IMR-90 (cell line): ENCODE measurements at regions not wholly inside any gene's neighbourhood (a gene's known extent, or its start where the extent isn't known, plus 50 kb on each side); places are given as distances from the start of the nearest gene placed in this dataset.

Experiments used
- ATAC-seq: fragments of 200-7000 bp; cut with Tn5 transposase; 2 replicates; pipeline ENCODE4 v1.9.1; 2020; ENCODE audit warnings: low read depth, mild to moderate bottlenecking, moderate library complexity
- BruUV-seq: library from RNA; stranded (reverse); fragments of 400-500 nt; replicated peaks from 2 replicates; lab custom pipeline; 2021; lab: Mats Ljungman, UMichigan
- CTCF ChIA-PET: fragments of 300-600 bp; formaldehyde crosslinking; extraction: SDS; loops from one replicate; lab custom pipeline; 2021; ENCODE audit warnings: antibody characterized with exemption; lab: Yijun Ruan, JAX
- POLR2A ChIA-PET: fragments of 300-600 bp; sonication (Branson Sonifier 250); formaldehyde crosslinking; loops from one replicate; lab custom pipeline; 2022; ENCODE audit warnings: antibody characterized with exemption; ENCODE audit not compliant: unreplicated experiment; lab: Charles Lee
- DNase-seq: peaks from one replicate; pipeline ENCODE4 v3.0.0; 2013
- H2AFZ ChIP-seq: replicated peaks from 2 replicates; pipeline ENCODE3; 2013; ENCODE audit warnings: low read length, mild to moderate bottlenecking; ENCODE audit not compliant: poor library complexity
- H2AK5ac ChIP-seq: 2 replicates; pipeline ENCODE4 v1.6.1; 2013; ENCODE audit warnings: low read depth, low read length, inconsistent platforms
- H2AK9ac ChIP-seq: replicated peaks from 2 replicates; pipeline ENCODE3; 2013; ENCODE audit warnings: mild to moderate bottlenecking, low read depth, low read length, moderate library complexity; ENCODE audit not compliant: poor library complexity
- H2BK120ac ChIP-seq: 2 replicates; pipeline ENCODE4 v1.6.1; 2013; ENCODE audit warnings: low read depth, low read length, inconsistent platforms
- H2BK15ac ChIP-seq: 3 replicates; pipeline ENCODE4 v1.6.1; 2013; ENCODE audit warnings: low read depth, low read length, inconsistent platforms
- H2BK20ac ChIP-seq: 2 replicates; pipeline ENCODE4 v1.6.1; 2013; ENCODE audit warnings: low read depth, mild to moderate bottlenecking, inconsistent platforms, low read length, moderate library complexity
- H2BK5ac ChIP-seq: 2 replicates; pipeline ENCODE4 v1.6.1; 2013; ENCODE audit warnings: mild to moderate bottlenecking, low read depth, low read length, inconsistent platforms; ENCODE audit not compliant: poor library complexity, severe bottlenecking
- H3K14ac ChIP-seq: replicated peaks from 2 replicates; pipeline ENCODE4 v1.6.1; 2013; ENCODE audit warnings: low read depth, low read length, inconsistent platforms
- H3K18ac ChIP-seq: 2 replicates; pipeline ENCODE4 v1.6.1; 2013; ENCODE audit warnings: low read depth, low read length, control low read depth
- H3K23ac ChIP-seq: 2 replicates; pipeline ENCODE4 v1.6.1; 2013; ENCODE audit warnings: low read depth, low read length, inconsistent platforms
- H3K27ac ChIP-seq: 2 replicates; pipeline ENCODE4 v1.5.1; 2013; ENCODE audit warnings: mild to moderate bottlenecking, control low read depth, low read length; ENCODE audit not compliant: insufficient read depth
- H3K27me3 ChIP-seq: 2 replicates; pipeline ENCODE4 v1.6.1; 2013; ENCODE audit warnings: low read length; ENCODE audit not compliant: control insufficient read depth, insufficient read depth
- H3K36me3 ChIP-seq: 2 replicates; pipeline ENCODE4 v1.6.1; 2013; ENCODE audit warnings: low read length, mixed read lengths; ENCODE audit not compliant: control insufficient read depth, insufficient read depth
- H3K4ac ChIP-seq: 2 replicates; pipeline ENCODE4 v1.6.1; 2013; ENCODE audit warnings: low read depth, low read length, inconsistent platforms
- H3K4me1 ChIP-seq: 2 replicates; pipeline ENCODE4 v1.6.1; 2013; ENCODE audit warnings: low read length, mixed read lengths; ENCODE audit not compliant: control insufficient read depth, insufficient read depth
- H3K4me2 ChIP-seq: 2 replicates; pipeline ENCODE4 v1.6.1; 2013; ENCODE audit warnings: low read depth, mild to moderate bottlenecking, control low read depth, low read length, moderate library complexity
- H3K4me3 ChIP-seq: 2 replicates; pipeline ENCODE4 v1.5.1; 2013; ENCODE audit warnings: low read depth, mild to moderate bottlenecking, control low read depth, low read length, moderate library complexity; ENCODE audit not compliant: insufficient read depth
- H3K56ac ChIP-seq: 2 replicates; pipeline ENCODE4 v1.6.1; 2013; ENCODE audit warnings: low read length, inconsistent platforms; ENCODE audit not compliant: insufficient read depth; ENCODE audit errors: extremely low read depth
- H3K79me1 ChIP-seq, 2 experiments: 2 replicates each; pipeline ENCODE4 v1.6.1; 2013; ENCODE audit warnings: low read length in 2 of 2, inconsistent platforms in 1 of 2, low read depth in 1 of 2
- H3K9ac ChIP-seq: 2 replicates; pipeline ENCODE4 v1.6.1; 2013; ENCODE audit warnings: low read depth, low read length, control low read depth
- H3K9me1 ChIP-seq: 2 replicates; pipeline ENCODE4 v1.6.1; 2013; ENCODE audit warnings: low read length, inconsistent platforms; ENCODE audit not compliant: insufficient read depth
- H3K9me3 ChIP-seq: 2 replicates; pipeline ENCODE4 v1.6.1; 2013; ENCODE audit warnings: low read length; ENCODE audit not compliant: control insufficient read depth, insufficient read depth
- H4K20me1 ChIP-seq: 2 replicates; pipeline ENCODE4 v1.6.1; 2013; ENCODE audit warnings: low read length, inconsistent platforms; ENCODE audit not compliant: insufficient read depth
- H4K5ac ChIP-seq: 2 replicates; pipeline ENCODE4 v1.6.1; 2013; ENCODE audit warnings: mild to moderate bottlenecking, low read depth, low read length, control low read depth
- H4K8ac ChIP-seq, 2 experiments: 2 replicates each; pipeline ENCODE4 v1.6.1; 2013; ENCODE audit warnings: low read depth in 2 of 2, low read length in 2 of 2, control low read depth in 1 of 2, inconsistent platforms in 1 of 2
- H4K91ac ChIP-seq: 2 replicates; pipeline ENCODE4 v1.6.1; 2013; ENCODE audit warnings: low read depth, low read length, inconsistent platforms; ENCODE audit not compliant: insufficient read depth
- BHLHE40 ChIP-seq: fragments of 150-350 bp; IDR thresholded peaks from 2 replicates; pipeline ENCODE4 v1.6.1; 2016; ENCODE audit warnings: mild to moderate bottlenecking, low read depth, low read length
- NFE2L2 ChIP-seq: fragments of 150-350 bp; IDR thresholded peaks from 2 replicates; pipeline ENCODE4 v1.6.1; 2016; ENCODE audit warnings: low read depth, mild to moderate bottlenecking, low read length
- RAD21 ChIP-seq: IDR thresholded peaks from 2 replicates; pipeline ENCODE4 v1.6.1; 2012; ENCODE audit warnings: low read length, improper control_type of control experiment
- SMC3 ChIP-seq: fragments of 150-350 bp; IDR thresholded peaks from 2 replicates; pipeline ENCODE4 v1.6.1; 2016; ENCODE audit warnings: low read depth, mild to moderate bottlenecking, antibody characterized with exemption, low read length, moderate library complexity
- WGBS, 2 experiments: methylation state at CpG; one replicate each; pipeline versions ENCODE4 v1.1.5 to v1.1.7; 2013; ENCODE audit warnings: missing lambda C conversion rate in 2 of 2; ENCODE audit not compliant: insufficient read length in 1 of 2; ENCODE audit errors: extremely low coverage in 2 of 2; 5-methylcytosine and 5-hydroxymethylcytosine counted together
- dilution Hi-C: fragments of 300-500 bp; cut with HindIII; formaldehyde crosslinking; loops from one replicate; pipeline ENCODE4 v1.14.3; 2018; ENCODE audit warnings: low sequenced_read_pairs; ENCODE audit not compliant: unreplicated experiment
- in situ Hi-C: fragments of 300-500 bp; cut with MboI; formaldehyde crosslinking; loops from 3 replicates; pipeline ENCODE4 v1.14.3; 2019; ENCODE audit warnings: low sequenced_read_pairs, inconsistent platforms, mixed read lengths
- intact Hi-C: fragments of 100-400 bp; cut with micrococcal nuclease; formaldehyde crosslinking; loops from 2 replicates; pipeline ENCODE4 v1.10.0; 2022
- TF ChIP-seq, protein P1 (sequence below): fragments of 150-350 bp; IDR thresholded peaks from 2 replicates; pipeline ENCODE4 v1.6.1; 2017; ENCODE audit warnings: mild to moderate bottlenecking, antibody characterized with exemption, low read length, low read depth

DNA sequence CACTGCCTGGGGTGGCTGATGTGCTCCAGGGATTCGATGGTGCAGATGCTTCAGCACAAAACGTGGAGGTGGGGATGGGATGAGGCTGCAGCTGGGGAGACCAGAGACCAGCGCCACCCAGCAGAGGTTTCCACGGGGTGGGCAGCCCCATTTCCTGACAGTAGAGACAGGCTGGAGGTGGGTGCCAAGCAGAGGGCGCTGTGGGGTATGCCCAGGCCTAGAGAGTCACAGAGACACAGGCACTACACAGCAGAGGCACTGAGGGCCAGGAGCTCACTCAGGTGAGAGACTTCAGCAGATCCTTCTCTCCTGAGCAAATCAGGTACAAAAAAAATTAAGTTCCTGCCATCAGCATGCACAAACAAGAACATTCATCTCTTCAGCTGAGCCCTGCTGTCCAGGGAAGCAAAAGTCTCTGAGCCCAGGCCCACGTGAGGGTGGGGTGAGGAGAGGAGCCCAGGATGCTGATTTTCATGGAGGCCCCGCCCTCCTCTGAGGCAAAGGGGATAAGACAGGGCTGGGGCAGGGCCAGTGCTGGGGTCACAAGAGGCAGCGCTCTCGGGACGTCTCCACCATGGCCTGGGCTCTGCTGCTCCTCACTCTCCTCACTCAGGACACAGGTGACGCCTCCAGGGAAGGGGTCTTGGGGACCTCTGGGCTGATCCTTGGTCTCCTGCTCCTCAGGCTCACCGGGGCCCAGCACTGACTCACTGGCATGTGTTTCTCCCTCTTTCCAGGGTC, 53.1 kb downstream of the GGTLC2 start:
- TF ChIP-seq, protein P1, sequence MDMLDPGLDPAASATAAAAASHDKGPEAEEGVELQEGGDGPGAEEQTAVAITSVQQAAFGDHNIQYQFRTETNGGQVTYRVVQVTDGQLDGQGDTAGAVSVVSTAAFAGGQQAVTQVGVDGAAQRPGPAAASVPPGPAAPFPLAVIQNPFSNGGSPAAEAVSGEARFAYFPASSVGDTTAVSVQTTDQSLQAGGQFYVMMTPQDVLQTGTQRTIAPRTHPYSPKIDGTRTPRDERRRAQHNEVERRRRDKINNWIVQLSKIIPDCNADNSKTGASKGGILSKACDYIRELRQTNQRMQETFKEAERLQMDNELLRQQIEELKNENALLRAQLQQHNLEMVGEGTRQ, result no peak
- TF ChIP-seq NFE2L2, result no peak
- no peak for TF ChIP-seq SMC3
- no peak for TF ChIP-seq RAD21
- no peak for TF ChIP-seq BHLHE40
- no peak overlapping the region for H2AK9ac ChIP-seq
- no peak overlapping the region for H2BK15ac ChIP-seq
- no peaks in the 10 kb centered on the region for H3K36me3 ChIP-seq
- no peaks in the 10 kb centered on the region for H4K20me1 ChIP-seq
- no peak for DNase-seq
- ChIA-PET POLR2A (no interaction called here), CTCF (interaction anchor here (0.7 kb wide), 1 partner anchor 12 kb away, joined by 4 read pairs; no protein-coding TSS in a partner anchor)
- H2AFZ ChIP-seq, result no peak overlapping the region
- no peak overlapping the region for H3K9ac ChIP-seq
- dilution Hi-C loops, result no loop called here
- no peak overlapping the region for H2AK5ac ChIP-seq
- no peak overlapping the region for H4K91ac ChIP-seq
- H3K23ac ChIP-seq, result no peak overlapping the region
- H3K27me3 ChIP-seq, result peaks cover 2% of the 10 kb centered on the region; the same call in 1 of the 2 replicates
- no peak overlapping the region for H3K14ac ChIP-seq
- no peak overlapping the region for H3K4ac ChIP-seq
- no peak overlapping the region for H3K56ac ChIP-seq
- peaks cover 5% of the 10 kb centered on the region for H3K4me1 ChIP-seq
- ATAC-seq, result no peak
- H2BK5ac ChIP-seq, result no peak overlapping the region
- no peak overlapping the region for H4K8ac ChIP-seq
- H3K79me1 ChIP-seq, result no peaks in the 10 kb centered on the region
- BruUV-seq, result no TSS peak
- intact Hi-C loops, result no loop called here
- no peak overlapping the region for H3K27ac ChIP-seq
- no peaks in the 10 kb centered on the region; the same call in 1 of the 2 replicates for H3K9me1 ChIP-seq
- H3K18ac ChIP-seq, result no peak overlapping the region
- H4K5ac ChIP-seq, result no peak overlapping the region
- in situ Hi-C loops, result no loop called here
- 80% methylated on average over 2 of the region's 12 CpGs; no CpG with 5 or more reads in 1 of the 2 experiments for WGBS, 2 experiments
- H3K9me3 ChIP-seq, result no peaks in the 10 kb centered on the region
- H2BK20ac ChIP-seq, result no peak overlapping the region
- no peak overlapping the region for H3K4me3 ChIP-seq
- no peak overlapping the region for H2BK120ac ChIP-seq
- no peak overlapping the region for H3K4me2 ChIP-seq
